ENCODE measurements at regions not wholly inside any gene's neighbourhood (a gene's known extent, or its start where the extent isn't known, plus 50 kb on each side); places are given as distances from the start of the nearest gene placed in this dataset.

DNA sequence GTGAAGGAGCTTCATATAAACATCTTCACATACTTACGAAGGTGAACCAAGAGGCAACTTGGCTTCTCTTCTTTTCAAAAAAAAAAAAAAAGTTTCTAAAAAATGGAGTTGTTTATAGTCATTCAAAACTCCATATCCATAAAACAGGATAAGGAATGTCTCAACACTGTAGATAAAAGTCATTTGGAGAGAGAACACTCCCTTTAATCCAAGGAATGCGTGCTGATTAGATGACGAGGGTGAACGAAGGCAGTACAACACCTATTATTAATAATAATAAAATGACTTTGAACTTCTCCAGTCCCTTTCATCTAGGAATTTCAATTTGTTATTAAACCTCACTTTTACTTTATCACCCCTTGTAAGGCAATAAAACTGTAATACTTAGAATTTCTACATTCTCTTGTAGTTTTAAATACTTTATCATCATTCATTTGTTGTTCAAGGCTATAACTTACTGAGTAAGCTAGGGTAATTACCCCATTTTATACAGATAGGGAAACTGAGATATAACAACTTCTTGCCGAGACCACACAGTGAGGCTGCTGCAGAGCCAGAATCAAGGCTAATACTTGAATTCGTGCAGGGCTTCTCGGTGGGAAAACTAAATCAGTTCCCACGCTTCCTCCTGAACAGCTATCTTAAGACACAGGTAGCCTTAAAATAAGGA lies 377.1 kb downstream of the EFNA5 start:
- DNase-seq: no peak

DNA sequence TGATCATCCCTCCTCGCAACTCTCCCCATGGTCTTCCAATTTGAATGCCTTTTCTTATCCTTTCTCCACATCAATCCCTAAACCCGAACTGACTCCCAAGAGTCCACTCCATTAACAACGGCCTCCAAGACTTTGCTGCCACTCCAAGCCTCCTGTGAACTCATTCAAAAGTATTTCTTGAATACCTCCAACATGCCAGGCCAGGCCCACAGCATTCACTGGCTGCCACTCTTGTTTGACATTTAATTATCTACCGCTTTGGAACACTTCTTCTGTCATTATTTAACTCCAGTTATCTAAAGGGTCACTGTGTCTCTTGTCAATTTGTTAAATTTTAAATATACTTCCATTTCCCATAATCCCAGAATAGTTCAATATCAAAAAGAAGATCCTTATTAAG lies 378.9 kb downstream of the EFNA5 start:
- no peak for DNase-seq

DNA sequence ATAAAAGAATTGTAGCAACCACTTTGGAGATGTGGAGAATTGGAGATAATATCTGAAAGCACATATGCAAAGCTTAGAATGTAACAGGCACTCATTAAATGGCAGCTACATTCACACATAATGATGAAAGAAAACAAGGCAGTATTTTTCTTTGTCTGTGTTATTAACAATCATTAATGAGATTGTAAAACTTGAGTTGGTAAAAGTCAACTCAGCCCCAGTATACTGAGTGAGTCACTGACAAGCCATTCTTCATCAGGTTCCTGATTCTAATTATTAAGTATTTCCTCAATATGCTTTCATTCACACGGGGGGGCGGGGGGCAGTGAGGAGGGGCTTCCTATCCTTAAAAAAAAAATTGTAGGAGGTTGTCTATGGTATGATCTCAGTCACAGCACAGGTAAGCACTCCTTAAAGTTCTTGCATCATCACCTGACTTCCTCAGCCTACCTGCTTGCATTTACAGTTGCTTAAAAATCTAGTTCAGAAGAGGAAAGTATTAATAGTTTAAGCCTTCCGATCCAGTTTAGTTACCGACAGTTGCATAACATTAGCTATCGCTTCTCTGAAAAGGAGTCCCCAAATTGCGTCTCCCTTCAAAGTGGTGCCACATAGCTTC lies 379.8 kb downstream of the EFNA5 start:
- DNase-seq: no peak

DNA sequence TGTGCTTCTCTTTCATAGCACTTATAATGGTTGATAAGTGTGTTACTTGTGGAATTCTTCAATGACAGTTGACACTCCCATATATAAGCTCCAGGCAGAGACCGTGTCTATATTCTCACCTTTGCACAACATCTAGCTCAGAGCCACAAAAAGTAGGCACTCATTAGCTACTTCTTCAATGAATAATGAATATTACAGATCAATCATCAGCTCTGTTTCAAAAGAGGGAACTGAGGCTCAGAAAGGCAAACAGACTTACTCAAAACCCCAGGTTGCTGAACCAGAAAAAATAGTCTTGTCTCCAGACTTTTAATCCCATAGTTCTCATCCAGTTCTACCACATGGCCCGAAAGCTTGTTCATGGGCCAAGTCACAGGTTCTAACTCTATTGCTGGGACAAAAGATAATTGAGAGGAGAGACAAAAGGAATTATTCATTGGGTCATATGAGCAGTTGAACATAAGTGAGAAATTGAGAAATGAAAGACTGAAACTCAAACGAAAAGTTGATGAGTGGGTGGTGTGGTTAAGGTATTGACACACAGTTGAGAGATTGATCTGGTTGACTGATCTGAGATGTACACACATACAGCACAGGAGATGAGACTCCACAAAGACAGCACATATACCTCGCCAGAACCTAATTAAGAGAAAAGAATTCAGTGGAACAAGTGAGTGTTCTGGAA lies 381.6 kb downstream of the EFNA5 start:
- no peak for DNase-seq

DNA sequence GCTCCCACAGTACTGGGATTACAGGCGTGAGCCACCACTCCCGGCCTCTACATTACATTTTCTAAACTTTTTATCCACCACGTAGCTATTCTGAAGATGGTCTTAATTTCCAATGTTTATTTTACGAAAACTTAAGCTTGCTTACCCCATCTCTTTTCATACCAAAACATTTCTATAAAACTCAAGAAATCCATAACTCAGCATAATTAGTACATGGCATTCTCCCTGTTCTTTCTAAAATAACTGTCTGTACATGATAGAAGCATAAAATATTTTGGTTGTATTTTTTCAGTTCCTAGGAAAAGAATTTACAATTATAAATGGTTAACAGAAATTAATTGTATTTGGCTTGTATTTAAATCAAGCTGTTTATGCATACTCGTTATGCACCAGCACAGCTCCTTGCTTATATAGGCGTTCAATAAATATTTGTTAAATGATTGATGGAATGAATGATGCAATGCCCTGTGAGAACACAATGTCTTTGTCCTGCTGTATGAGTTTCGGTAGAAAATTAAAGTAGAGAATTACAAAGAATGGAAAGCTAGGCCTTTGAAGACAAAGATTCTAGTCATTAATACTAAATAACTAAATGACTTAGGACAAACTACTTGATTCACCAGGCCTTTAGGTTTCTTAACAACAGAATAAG lies 384.2 kb downstream of the EFNA5 start:
- DNase-seq: no peak

DNA sequence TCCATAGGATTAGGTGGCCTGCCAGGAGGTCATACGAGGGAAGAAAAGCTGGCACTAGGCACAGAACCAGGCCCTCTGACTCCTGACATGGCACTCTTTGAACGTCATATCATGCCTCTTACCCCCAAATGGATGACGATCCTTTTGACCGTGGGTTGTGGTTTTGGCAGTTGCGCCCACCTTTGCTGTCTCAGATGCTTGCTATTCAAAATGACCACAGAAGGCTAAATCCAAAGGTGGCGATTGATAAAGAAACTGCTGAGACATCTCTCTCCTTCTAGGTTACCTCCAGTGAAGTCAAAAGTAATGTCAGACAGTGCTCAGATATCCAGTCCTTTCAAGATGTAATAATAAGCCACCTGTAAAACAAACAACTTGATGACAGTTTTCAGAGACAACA lies 385.0 kb downstream of the EFNA5 start:
- no peak for DNase-seq

DNA sequence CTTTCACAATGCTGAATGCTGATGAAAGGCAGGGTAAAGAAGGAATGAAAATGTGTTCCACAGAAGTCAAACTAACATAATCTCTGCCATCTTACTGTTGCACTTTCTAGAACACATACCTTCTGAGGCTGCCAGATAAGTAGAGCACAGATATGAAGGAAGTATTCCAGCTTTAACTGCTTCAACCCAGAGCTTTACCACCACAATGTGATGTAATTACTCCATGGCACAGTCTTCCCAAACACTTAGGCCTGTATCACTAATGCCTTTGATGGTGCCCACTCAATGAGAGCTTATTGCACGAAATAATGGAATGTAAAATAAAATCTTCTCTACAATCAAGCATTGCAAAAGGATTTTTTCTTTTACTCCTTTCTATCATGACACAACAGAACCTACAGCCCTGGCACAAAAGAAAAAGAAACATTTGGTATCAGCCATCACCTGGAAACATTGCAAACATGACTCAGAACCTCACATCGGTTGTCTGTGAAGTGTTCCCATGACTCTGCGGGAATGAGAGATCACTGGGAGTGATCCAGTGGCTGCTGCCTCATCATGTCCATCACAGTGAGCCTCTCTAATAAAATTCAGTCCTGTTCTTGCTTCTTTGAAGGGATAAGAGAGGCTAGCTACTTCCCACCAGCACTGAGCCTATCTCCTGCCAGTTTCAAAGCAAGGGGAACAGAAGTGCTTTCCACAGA lies 385.8 kb downstream of the EFNA5 start:
- no peak for DNase-seq

DNA sequence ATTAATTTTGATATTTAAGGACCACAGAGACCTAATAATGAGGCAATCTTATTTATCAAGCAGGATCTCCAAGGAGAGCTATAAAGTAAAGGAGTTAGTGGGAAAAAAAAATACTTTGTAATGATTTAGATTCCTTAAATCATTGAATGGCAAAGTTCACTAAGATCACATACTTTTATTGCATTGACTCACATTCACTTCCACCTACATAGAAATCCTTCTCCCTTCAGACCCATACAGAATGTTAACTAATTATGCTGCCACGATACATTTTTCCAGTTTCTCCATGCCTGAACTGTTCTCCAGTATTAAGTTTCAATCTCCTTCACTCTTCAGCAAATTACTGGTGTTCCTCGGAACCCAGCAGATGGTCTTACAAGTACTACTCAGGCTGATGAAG lies 388.7 kb downstream of the EFNA5 start:
- no peak for DNase-seq

DNA sequence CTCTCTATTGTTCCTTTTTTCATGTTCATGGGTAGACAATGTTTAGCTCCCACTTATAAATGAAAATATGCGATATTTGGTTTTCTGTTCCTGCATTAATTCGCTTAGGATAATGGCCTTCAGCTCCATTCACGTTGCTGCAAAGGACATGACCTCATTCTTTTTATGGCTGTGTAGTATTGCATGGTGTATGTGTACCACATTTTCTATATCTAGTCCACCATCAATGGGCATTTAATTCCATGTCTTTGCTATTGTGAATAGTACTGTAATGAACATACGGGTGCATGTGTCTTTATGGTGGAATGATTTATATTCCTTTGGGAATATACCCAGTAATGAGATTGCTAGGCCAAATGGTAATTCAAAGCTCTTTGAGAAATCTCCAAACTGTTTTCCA lies 392.0 kb downstream of the EFNA5 start:
- no peak for DNase-seq

DNA sequence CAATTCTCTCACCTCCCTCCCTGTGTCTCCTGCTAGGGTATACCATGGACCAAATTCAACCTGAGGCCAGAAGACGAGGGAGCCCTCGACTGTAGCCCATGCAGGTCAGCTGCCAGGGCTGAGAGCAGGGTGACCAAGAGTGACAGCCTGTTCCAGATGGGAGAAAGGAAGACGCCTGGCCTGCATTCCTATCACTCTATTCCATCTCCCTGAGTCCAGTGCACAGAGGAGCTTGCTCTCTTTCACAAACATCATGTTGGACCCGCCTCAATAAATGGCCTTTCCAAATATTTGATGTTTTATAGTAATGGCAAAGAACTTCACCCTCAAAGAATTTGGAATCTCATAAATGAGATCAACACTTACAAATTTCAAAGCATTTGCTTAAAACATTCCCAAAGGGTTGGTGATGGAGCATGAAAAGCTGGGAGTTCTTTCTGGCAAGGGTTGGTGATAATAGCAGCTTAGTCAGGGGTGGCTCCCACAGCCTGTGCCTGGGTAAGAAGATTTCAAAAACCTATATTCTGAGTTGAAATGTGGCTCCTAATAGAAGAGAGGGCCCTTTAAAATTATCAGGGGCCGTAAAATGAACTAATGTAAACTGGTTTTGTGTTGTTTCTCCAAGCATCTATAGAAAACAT lies 393.1 kb downstream of the EFNA5 start:
- DNase-seq: no peak

DNA sequence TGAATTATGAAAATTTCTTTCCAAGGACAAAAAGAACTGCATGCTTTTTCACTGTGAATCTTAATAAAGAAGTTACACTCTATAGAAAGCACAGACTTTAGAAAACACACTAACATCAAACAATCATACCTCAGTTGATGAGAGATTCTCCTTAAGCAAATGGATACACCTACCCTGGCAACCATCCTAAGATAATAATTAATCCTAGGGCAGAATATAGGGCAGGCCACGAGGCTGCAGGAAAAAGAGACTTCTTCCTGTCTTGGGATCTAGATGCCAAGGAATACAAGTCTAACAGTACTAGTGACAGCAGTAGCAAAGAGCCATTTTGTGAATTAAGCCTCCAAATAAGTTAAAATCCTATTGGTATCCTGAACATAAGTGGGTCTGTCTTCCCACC lies 395.4 kb downstream of the EFNA5 start:
- DNase-seq: no peak

DNA sequence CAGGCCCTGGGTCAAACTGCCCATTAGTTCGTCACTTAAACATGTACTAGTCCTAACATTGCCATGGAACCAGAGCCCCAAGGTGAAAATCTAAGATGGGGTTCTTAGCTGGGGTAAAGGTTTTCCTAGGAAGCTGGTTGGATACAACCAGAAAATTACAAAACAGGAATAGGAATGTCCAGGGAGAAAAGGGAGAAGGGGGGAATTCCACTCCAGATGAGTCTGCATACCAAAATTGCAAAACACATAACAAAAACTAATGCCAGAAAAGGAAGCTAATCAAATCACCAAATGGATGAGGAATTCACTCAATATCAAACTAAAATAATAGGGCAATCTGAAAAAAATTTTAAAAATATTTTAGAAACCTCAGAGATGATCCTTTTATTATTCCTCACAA lies 396.2 kb downstream of the EFNA5 start:
- DNase-seq: no peak

DNA sequence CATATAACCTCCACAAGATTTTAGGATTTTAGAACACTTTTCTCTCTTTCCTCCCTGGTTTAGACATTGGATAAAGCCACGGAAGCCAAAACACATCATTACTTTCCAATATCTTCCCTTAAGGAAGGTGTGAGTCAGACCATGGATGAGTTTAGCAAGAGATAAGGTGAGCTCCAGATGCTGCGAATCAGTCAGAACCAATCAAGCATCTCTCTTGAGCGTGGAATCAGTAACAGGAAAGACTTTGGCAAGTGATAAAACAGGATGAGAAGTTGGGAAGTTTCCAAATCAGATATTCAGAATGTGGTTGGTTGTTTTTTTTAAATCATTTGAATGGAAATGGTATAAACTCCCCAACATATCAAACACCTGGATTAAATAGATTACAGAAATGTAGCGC lies 397.8 kb downstream of the EFNA5 start:
- DNase-seq: no peak

DNA sequence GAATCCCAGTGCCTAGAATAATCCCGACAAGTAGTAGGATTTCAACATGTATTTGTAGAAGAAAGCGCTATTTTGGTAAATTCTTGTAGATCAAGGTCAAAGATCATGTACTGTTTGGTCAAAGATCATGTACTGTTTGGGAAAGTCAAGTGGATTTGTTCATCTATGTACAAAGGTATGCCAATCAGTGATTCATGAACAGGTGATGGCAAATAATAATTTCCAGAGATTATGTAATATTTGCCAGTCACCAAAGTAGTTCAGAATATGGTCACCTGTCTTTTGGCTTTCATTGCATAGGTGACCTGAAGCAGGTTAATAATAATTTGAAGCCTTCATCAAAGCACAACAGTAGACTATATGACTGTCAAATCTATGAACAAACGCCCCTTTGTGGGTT lies 398.2 kb downstream of the EFNA5 start:
- no peak for DNase-seq

DNA sequence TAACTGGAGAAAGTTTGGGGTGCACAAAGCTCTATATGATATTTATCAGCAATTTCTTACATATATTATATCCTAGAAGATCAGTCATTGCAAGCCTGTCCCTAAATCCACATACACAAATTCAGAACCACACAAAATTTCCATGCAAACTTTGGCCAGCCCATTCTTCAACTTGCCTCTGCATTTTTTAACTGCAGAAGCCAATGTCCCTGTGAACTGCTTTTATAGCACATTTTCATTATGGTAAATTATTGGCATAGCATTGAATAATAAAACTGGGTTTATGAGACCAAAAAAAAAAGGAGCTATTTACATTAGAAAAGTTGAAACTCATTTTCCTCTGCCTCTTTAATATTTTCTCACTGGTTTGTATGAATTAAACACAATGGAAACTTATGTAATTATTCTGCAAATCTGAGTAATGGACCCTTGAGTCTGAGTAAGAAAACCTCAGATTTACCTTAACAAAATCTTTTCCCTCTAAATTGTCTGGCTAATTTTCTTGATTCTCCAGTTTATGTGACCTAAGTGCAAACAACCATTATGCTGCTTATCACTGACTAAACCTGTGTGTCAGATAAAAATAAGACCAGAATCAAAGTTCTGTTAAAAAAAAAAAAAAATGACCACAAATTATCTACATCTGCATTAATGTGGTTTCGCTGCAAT lies 398.9 kb downstream of the EFNA5 start:
- DNase-seq: no peak

DNA sequence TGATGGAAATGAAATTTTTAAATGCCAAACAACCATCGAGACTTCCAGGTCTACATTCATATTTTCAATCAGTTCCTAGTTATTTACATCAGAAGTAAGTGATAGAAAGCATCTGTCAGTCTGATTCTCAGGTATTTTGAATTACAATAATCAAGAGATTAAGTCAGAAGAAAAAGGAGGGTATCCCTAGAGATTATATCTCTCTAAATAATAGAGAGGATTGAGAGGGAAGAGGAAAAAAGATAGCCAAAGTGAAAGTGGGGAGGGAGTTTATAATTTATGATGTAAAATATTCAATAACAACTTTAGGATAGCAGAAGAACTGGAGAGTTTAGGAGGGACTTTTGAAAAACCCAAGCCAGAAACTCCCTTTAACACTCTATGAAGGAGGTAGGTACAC lies 400.2 kb downstream of the EFNA5 start:
- DNase-seq: no peak

DNA sequence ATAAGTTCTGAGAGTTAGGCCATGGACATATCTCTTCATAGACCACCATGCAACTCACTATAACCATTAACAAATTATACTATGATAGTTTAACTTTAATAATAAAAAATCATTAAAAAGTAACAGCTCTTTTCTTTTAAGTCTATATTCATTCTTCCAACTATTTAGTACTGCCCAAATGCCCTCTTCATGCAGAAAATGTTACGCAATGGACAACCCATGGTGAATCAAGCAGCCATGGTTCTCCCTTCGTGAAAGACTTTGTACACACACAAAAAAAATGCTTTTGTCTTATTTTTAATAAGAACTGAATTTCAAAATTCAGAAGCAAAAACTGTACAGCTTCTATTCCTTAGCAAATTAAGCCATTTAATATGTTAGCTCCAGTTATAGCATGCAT lies 401.1 kb downstream of the EFNA5 start:
- no peak for DNase-seq

DNA sequence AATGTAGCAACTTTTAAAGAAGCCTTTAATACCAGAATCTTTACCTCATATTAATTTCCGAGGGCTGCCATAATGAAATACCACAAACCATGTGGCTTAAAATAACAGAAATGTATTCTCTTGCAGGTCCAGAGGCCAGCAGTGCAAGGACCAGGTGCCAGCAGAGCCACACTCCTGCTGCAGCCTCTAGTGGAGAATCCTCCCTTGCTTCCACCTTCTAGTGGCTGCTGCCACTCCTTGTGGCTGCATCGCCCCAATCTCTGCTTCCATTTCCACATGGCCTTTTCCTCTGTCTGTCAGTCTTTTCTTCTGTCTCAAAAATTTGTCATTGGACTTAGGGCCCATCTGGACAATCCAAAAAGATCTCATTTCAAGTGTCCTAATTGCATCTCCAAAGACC lies 401.5 kb downstream of the EFNA5 start:
- DNase-seq: no peak

DNA sequence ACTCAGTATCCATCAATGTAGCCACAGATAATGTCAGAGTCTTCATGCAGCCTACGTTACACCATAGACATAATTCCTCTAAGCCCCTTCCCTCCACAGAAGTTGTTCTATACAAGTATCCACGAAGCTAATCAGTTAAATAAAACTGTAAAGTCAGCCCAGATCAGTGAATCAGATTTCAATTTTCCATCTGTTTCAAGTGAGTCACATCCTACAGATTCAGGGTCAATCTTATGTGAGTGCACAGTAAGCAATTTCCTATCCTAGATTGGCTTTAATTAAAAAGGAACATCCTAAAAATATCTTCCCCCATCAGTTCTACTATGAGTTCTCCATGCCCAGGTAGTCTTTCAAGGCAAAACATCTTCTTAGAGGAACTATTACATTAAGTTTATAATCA lies 402.5 kb downstream of the EFNA5 start:
- DNase-seq: no peak

DNA sequence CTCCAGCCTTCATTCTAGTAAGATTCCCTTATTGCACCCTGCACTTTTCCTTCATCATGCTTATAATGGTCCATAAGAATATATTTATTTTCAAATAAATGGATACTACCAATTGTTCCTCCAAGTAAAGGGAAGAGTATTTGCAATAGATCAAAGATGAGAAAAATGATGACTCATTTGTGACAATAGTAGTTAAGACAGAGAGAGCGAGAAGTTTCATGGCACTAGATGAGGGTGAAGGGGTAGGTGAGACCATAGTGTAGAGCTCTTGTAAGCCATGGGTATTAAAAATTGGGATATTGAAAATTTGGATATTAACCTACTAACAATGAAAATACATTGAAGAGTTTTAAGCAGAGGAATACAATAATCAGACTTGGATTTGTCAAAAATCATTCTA lies 404.6 kb downstream of the EFNA5 start:
- no peak for DNase-seq

DNA sequence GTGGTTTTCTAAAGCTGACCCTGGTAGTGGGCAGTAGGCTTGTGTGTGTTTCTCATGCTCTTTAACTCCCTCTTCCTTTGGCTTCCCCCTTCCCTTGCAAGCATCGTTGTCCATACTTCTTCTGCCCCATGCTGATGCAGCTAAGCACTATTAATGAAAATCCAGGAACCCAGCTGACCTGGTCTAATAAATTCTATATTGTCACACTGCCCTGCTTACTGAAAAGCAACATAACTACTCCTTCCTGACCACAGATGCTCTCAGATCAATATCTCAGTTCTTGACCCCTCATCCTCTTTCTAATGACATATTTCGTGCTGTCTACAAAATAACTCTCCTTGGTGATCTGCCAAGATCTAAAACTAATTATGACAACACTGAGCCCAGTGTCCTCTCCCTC lies 405.5 kb downstream of the EFNA5 start:
- DNase-seq: no peak

DNA sequence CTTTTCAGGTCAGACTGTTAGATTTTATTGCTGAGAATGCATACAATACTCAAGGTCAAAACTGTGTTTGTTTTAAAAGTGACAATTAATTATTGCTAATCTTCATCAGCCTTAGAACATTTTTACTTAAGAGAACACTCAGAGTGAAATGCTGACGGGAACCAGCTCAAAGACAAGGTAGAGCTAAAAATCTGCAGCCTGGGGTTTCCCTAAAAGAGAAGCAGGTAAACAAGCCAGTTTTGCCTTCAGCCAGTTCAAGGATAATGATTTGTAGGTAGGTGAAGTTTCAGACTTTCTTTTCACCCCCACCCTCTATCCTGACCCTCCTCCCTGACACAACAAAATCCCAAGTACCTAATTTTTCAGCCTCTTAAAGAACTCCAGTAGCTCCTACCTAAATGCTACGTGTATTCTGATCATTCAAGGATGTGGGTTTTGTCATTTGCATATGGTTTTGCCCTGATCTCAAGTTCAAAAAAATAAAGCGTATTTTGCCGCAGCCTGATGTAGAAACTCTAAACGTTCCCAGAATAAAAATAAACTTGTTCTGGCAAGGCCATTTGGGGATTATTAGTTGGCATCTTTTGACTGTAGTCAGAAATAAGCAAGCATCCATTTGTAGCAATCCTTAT lies 407.2 kb downstream of the EFNA5 start:
- no peak for DNase-seq

All from hematopoietic multipotent progenitor cell treated with erythropoietin and hydrocortisone succinate and interleukin-3 and kit ligand, for 4 days (in vitro differentiated cells).